GM21515 (cell line): ENCODE measurements at regions not wholly inside any gene's neighbourhood (a gene's known extent, or its start where the extent isn't known, plus 50 kb on each side); places are given as distances from the start of the nearest gene placed in this dataset.

ENCODE experiments used
- ATAC-seq: cut with Tn5 transposase; IDR thresholded peaks from one replicate; pipeline ENCODE4 v1.9.1; 2021; ENCODE audit not compliant: unreplicated experiment

GRCh38 chr16:85395913-85396878 lies 216.9 kb upstream of the GSE1 start:
- no peak for ATAC-seq

GRCh38 chr16:85396879-85397871 lies 215.9 kb upstream of the GSE1 start:
- ATAC-seq: no peak

GRCh38 chr16:85398050-85398451 lies 215.1 kb upstream of the GSE1 start:
- no peak for ATAC-seq

GRCh38 chr16:85398688-85399582 lies 214.2 kb upstream of the GSE1 start:
- ATAC-seq: no peak

GRCh38 chr16:85399583-85400284 lies 213.4 kb upstream of the GSE1 start:
- no peak for ATAC-seq

- no peak for ATAC-seq
Measured at GRCh38 chr16:85400305-85401205, 212.6 kb upstream of the GSE1 start.

- no peak for ATAC-seq
Measured at GRCh38 chr16:85401370-85401916, 211.7 kb upstream of the GSE1 start.

GRCh38 chr16:85401917-85402766 lies 211.0 kb upstream of the GSE1 start:
- ATAC-seq: no peak

GRCh38 chr16:85402910-85403692 lies 210.0 kb upstream of the GSE1 start:
- ATAC-seq: no peak

- no peak for ATAC-seq
Measured at GRCh38 chr16:85403693-85404092, 209.4 kb upstream of the GSE1 start.

- ATAC-seq: no peak
Measured at GRCh38 chr16:85412911-85413520, 200.1 kb upstream of the GSE1 start.

- no peak for ATAC-seq
Measured at GRCh38 chr16:85413691-85414663, 199.1 kb upstream of the GSE1 start.

- no peak for ATAC-seq
Measured at GRCh38 chr16:85415196-85416090, 197.7 kb upstream of the GSE1 start.
